Gastroesophageal sphincter (tissue), 4 donors: ENCODE measurements at regions not wholly inside any gene's neighbourhood (a gene's known extent, or its start where the extent isn't known, plus 50 kb on each side); places are given as distances from the start of the nearest gene placed in this dataset.

ENCODE experiments used
- ATAC-seq: fragments of 150-250 bp; one replicate; pipeline ENCODE4 v1.9.1; 2016; ENCODE audit warnings: mild to moderate bottlenecking, moderate library complexity
- H3K27ac ChIP-seq, 4 donors: fragments of 200-600 bp; sonication (generic) in 3 of 4; 1 replicate in 3 of 4; 2 replicates in 1 of 4; pipeline ENCODE4 v1.5.1; 2016 to 2019
- H3K27me3 ChIP-seq: fragments of 200-600 bp; sonication (generic); one replicate; pipeline ENCODE4 v1.5.1; 2019
- H3K36me3 ChIP-seq, 2 donors: fragments of 200-600 bp; sonication (generic); one replicate each; pipeline ENCODE4 v1.5.1; 2019; ENCODE audit warnings: control low read depth in 1 of 2
- H3K4me1 ChIP-seq, 3 donors: fragments of 200-600 bp; sonication (generic); 1 replicate in 2 of 3; 2 replicates in 1 of 3; pipeline ENCODE4 v1.5.1; 2016 to 2019; ENCODE audit warnings: control low read depth in 2 of 3
- H3K4me3 ChIP-seq, 2 donors: fragments of 200-600 bp; sonication (generic); one replicate each; pipeline ENCODE4 v1.5.1; 2019; ENCODE audit warnings: mild to moderate bottlenecking in 1 of 2, moderate library complexity in 1 of 2
- H3K9me3 ChIP-seq, 3 donors: fragments of 200-600 bp; sonication (generic); one replicate each; pipeline ENCODE4 v1.5.1; 2017 to 2019; ENCODE audit warnings: control low read depth in 2 of 3
- EP300 ChIP-seq: sonication (generic); formaldehyde crosslinking; IDR thresholded peaks from one replicate; pipeline ENCODE4 v1.6.1; 2017; ENCODE audit warnings: antibody characterized with exemption, mild to moderate bottlenecking
- POLR2A ChIP-seq, 2 donors: fragments of 450-650 bp; IDR thresholded peaks; one replicate each; pipeline ENCODE4 v1.6.1; 2017; ENCODE audit warnings: antibody characterized with exemption in 2 of 2, mild to moderate bottlenecking in 2 of 2, moderate library complexity in 1 of 2
- POLR2AphosphoS5 ChIP-seq: sonication (generic); formaldehyde crosslinking; IDR thresholded peaks from one replicate; pipeline ENCODE4 v1.6.1; 2017; ENCODE audit warnings: antibody characterized with exemption
- WGBS, 2 donors: methylation state at CpG; one replicate each; pipeline ENCODE4 v1.1.5; 2018; ENCODE audit warnings: low coverage in 1 of 2; 5-methylcytosine and 5-hydroxymethylcytosine counted together
- TF ChIP-seq, protein P1 (sequence below), 4 experiments: fragments of 200-600 bp in 2 of 4; fragments of 450-650 bp in 2 of 4; sonication (generic) in 1 of 4; IDR thresholded peaks; one replicate each; pipeline ENCODE4 v1.5.1; 2017 to 2019; ENCODE audit warnings: antibody characterized with exemption in 4 of 4, mild to moderate bottlenecking in 2 of 4, moderate library complexity in 2 of 4

DNA sequence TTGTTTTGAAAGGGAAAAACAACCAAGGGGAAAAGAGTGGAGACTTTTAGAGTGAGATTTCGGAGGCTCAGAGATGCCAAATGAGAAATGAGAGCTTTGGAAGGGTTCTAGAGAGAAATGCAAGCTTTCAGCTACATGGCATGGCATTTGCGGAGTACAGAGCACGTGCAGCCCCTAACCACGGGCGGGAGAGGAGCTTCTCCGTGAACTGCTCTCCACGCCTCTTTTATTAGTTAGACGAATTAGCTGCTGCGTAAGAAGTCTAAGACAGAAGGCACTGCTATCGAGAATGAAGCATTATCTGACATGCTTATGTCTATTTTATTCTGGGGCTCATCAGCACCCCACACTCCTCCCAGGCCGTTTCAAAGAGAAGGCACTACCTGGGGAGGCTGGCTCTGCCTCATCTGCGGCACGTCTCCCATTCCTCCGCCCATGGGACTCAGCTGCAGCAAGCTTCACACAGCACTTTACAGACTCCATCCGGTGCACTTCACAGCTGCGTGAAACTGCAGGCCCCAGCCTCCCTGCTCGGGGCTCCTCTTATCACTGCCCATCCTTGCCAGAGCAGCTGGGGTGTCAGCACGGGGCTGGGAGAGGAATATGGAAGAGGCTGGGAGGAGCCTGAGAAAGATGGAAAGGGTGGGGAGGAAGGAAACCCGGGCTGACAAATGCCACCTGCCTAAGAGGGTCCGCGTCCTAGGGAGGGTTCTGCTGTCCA lies 207.3 kb upstream of the APCDD1 start:
- H3K4me1 ChIP-seq, result peaks cover 0 to 9% (median 0%) of the 10 kb centered on the region in 3 donors
- H3K9me3 ChIP-seq, result no peaks in the 10 kb centered on the region
- 52 to 54% methylated on average over 9 to 10 of the region's 21 CpGs for WGBS, 2 donors
- TF ChIP-seq, protein P1, sequence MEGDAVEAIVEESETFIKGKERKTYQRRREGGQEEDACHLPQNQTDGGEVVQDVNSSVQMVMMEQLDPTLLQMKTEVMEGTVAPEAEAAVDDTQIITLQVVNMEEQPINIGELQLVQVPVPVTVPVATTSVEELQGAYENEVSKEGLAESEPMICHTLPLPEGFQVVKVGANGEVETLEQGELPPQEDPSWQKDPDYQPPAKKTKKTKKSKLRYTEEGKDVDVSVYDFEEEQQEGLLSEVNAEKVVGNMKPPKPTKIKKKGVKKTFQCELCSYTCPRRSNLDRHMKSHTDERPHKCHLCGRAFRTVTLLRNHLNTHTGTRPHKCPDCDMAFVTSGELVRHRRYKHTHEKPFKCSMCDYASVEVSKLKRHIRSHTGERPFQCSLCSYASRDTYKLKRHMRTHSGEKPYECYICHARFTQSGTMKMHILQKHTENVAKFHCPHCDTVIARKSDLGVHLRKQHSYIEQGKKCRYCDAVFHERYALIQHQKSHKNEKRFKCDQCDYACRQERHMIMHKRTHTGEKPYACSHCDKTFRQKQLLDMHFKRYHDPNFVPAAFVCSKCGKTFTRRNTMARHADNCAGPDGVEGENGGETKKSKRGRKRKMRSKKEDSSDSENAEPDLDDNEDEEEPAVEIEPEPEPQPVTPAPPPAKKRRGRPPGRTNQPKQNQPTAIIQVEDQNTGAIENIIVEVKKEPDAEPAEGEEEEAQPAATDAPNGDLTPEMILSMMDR (IDR thresholded peaks at IDR 0.05), result no peak
- TF ChIP-seq POLR2AphosphoS5 (no peak), POLR2A (IDR thresholded peaks at IDR 0.05) (peak in 1 of 2 donors; percentile 15), EP300 (no peak)
- peak overlapping the region in 3 of 4 donors; percentile 23 to 69 (median 55) for H3K27ac ChIP-seq
- ATAC-seq, result peak; percentile 58
- H3K36me3 ChIP-seq, result no peaks in the 10 kb centered on the region
- H3K4me3 ChIP-seq, result peak overlapping the region in 1 of 2 donors; percentile 33
- peaks cover 8% of the 10 kb centered on the region for H3K27me3 ChIP-seq

DNA sequence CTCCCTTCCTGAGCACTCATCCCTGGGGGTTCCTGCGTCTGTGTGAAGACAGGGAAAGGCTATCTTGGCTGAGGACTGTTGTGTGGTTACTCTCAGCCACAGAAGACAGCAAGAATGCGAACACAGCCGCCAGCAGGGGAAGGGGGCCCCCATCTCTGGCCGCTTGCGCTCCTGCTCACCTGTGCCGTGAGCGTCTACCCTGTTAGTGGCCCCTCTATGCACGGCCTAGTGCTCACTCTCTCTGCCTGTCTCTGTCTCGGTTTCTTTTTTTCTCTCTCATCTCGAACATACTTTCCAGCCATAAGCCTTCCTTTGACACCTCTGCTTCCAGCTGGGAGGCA lies 206.7 kb upstream of the APCDD1 start:
- Histone ChIP-seq H3K4me3 (peak overlapping the region in 1 of 2 donors; percentile 33), H3K27ac (peak overlapping the region in 3 of 4 donors; percentile 23 to 69 (median 55)), H3K9me3 (no peaks in the 10 kb centered on the region), H3K4me1 (peaks cover 0 to 9% (median 0%) of the 10 kb centered on the region in 3 donors), H3K36me3 (no peaks in the 10 kb centered on the region), H3K27me3 (peaks cover 8% of the 10 kb centered on the region)
- TF ChIP-seq, protein P1 (IDR thresholded peaks at IDR 0.05), result no peak
- no peak for ATAC-seq
- 88% methylated on average over 8 of the region's 10 CpGs; no CpG with 5 or more reads in 1 of the 2 donors for WGBS, 2 donors

DNA sequence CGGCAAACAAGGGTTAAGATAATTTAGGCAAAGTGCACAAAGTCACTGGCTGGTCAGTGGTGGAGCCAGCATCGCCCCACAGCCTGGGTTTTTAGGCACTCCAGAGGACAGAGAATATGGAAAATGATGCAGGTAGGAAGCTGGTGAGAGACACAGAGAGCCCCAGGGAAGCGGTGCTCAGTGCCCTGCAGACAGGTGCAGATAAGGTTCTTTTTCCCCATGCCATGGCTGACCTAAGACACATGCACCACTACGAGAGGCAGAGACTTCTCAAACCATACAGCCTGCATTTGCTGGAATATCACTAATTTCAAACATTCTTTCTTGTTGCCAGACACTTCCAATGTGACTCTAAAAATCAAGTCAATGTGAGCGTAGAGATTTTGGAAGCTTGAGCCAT lies 205.7 kb upstream of the APCDD1 start:
- no peak overlapping the region for H3K27ac ChIP-seq
- no peak overlapping the region for H3K4me3 ChIP-seq
- ATAC-seq, result no peak
- H3K27me3 ChIP-seq, result peaks cover 8% of the 10 kb centered on the region
- no peak for TF ChIP-seq POLR2AphosphoS5
- no peak for TF ChIP-seq POLR2A (IDR thresholded peaks at IDR 0.05)
- TF ChIP-seq EP300, result no peak
- TF ChIP-seq, protein P1 (IDR thresholded peaks at IDR 0.05), result no peak
- no peaks in the 10 kb centered on the region for H3K36me3 ChIP-seq
- peaks cover 0 to 9% (median 0%) of the 10 kb centered on the region in 3 donors for H3K4me1 ChIP-seq
- WGBS, 2 donors, result 100% methylated on average over 1 to 3 of the region's 5 CpGs
- no peaks in the 10 kb centered on the region for H3K9me3 ChIP-seq

DNA sequence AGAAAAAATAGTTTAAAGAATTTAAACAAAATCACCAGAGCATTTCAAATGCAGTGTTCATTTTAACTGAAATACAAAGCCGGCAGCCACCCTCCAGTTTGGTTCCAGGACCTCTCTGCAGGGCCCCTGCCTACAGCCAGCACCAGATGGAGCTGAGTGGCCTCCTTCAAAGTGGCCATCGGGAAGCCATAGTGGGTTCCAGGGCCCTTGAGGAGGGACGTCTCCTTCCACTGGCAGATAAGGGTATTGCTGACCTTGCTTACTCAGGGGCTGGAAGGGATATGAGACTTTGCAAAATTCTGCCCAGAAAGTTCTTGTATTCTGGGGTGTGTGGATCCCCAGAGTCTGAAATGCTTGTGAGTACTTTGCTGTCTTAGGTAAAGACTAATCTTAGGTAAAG lies 205.2 kb upstream of the APCDD1 start:
- WGBS, 2 donors, result 83% methylated on average over 1 of the region's 3 CpGs; no CpG with 5 or more reads in 1 of the 2 donors
- H3K27me3 ChIP-seq, result peaks cover 8% of the 10 kb centered on the region
- H3K4me1 ChIP-seq, result peaks cover 0 to 9% (median 0%) of the 10 kb centered on the region in 3 donors
- TF ChIP-seq POLR2AphosphoS5, result no peak
- ATAC-seq, result no peak
- no peaks in the 10 kb centered on the region for H3K36me3 ChIP-seq
- no peaks in the 10 kb centered on the region for H3K9me3 ChIP-seq
- H3K27ac ChIP-seq, result no peak overlapping the region
- H3K4me3 ChIP-seq, result no peak overlapping the region

DNA sequence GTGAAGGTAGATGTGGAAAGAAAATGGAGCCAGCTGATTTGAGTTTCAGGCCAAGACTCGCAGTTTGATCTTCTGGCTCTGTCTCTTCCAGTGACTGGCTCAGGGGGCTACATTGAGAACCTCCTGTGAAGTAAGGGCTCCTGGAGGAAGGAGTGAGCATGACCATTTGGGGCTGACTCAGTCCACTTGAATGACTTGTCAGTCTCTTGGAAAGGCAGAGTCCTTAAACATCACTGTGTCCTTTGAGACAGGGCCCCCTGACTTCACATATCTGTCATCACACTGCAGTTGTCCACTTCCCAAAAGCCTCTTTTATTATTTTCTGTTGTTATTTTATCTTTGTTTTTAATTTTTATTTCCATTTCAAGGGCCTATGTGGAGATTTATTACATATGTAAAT lies 204.6 kb upstream of the APCDD1 start:
- H3K4me1 ChIP-seq, result peaks cover 0 to 9% (median 0%) of the 10 kb centered on the region in 3 donors
- no peak for ATAC-seq
- H3K36me3 ChIP-seq, result no peaks in the 10 kb centered on the region
- TF ChIP-seq, protein P1 (IDR thresholded peaks at IDR 0.05), result no peak
- no peak for TF ChIP-seq POLR2AphosphoS5
- no peak for TF ChIP-seq EP300
- TF ChIP-seq POLR2A (IDR thresholded peaks at IDR 0.05), result no peak
- H3K4me3 ChIP-seq, result no peak overlapping the region
- no peak overlapping the region for H3K27ac ChIP-seq
- no CpG with 5 or more reads among the region's 1 CpG for WGBS, 2 donors
- no peaks in the 10 kb centered on the region for H3K9me3 ChIP-seq
- peaks cover 8% of the 10 kb centered on the region for H3K27me3 ChIP-seq
